ENCODE measurements at regions not wholly inside any gene's neighbourhood (a gene's known extent, or its start where the extent isn't known, plus 50 kb on each side); places are given as distances from the start of the nearest gene placed in this dataset.

- TF ChIP-seq EP300 (IDR thresholded peaks at IDR 0.05; ENCODE audit: borderline replicate concordance) (no peak), TCF12 (IDR thresholded peaks at IDR 0.05; ENCODE audit: low read depth) (no peak), REST (IDR thresholded peaks at IDR 0.05; ENCODE audit: low read depth) (no peak), ZBTB7A (IDR thresholded peaks at IDR 0.05; ENCODE audit: low read depth) (no peak), TAF1 (IDR thresholded peaks at IDR 0.05; ENCODE audit: low read depth) (no peak), EGR1 (IDR thresholded peaks at IDR 0.05) (no peak), NFIC (IDR thresholded peaks at IDR 0.05) (no peak), CEBPB (IDR thresholded peaks at IDR 0.05) (no peak), CREB1 (IDR thresholded peaks at IDR 0.05; ENCODE audit: low read depth) (no peak), MAX (IDR thresholded peaks at IDR 0.05) (no peak), TEAD4 (IDR thresholded peaks at IDR 0.05) (no peak), RAD21 (IDR thresholded peaks at IDR 0.05; ENCODE audit: low read depth) (no peak), YY1 (IDR thresholded peaks at IDR 0.05; ENCODE audit: low read depth) (no peak)
Observed at GRCh38 chr16:6266703-6267102, 1065.9 kb upstream of the RBFOX1 start.

Measured in Ishikawa (cell line).